ENCODE measurements at regions not wholly inside any gene's neighbourhood (a gene's known extent, or its start where the extent isn't known, plus 50 kb on each side); places are given as distances from the start of the nearest gene placed in this dataset.

- Histone ChIP-seq H3K4me3 (ENCODE audit: low read depth, low read length, poor library complexity, severe bottlenecking) (no peak overlapping the region), H3K27me3 (replicated peaks; ENCODE audit: insufficient read depth, low read depth, low read length, poor library complexity) (no peaks in the 10 kb centered on the region), H3K4me1 (ENCODE audit: insufficient read depth, low read length, poor library complexity, severe bottlenecking) (no peaks in the 10 kb centered on the region), H3K9me3 (ENCODE audit: low read depth, low read length, poor library complexity, severe bottlenecking) (no peaks in the 10 kb centered on the region), H3K36me3 (ENCODE audit: insufficient read depth, low read length, poor library complexity, severe bottlenecking) (no peaks in the 10 kb centered on the region), H3K27ac (ENCODE audit: low read depth, low read length, poor library complexity, severe bottlenecking) (no peak overlapping the region)
- no TSS peak for BruUV-seq (replicated peaks)
- intact Hi-C loops (cut with micrococcal nuclease; ENCODE audit: unreplicated experiment) = no loop called here
- CTCF ChIA-PET = no interaction called here
- no peak for DNase-seq (ENCODE audit: low spot score)
- TF ChIP-seq, protein P1, sequence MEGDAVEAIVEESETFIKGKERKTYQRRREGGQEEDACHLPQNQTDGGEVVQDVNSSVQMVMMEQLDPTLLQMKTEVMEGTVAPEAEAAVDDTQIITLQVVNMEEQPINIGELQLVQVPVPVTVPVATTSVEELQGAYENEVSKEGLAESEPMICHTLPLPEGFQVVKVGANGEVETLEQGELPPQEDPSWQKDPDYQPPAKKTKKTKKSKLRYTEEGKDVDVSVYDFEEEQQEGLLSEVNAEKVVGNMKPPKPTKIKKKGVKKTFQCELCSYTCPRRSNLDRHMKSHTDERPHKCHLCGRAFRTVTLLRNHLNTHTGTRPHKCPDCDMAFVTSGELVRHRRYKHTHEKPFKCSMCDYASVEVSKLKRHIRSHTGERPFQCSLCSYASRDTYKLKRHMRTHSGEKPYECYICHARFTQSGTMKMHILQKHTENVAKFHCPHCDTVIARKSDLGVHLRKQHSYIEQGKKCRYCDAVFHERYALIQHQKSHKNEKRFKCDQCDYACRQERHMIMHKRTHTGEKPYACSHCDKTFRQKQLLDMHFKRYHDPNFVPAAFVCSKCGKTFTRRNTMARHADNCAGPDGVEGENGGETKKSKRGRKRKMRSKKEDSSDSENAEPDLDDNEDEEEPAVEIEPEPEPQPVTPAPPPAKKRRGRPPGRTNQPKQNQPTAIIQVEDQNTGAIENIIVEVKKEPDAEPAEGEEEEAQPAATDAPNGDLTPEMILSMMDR (conservative IDR thresholded peaks at IDR 0.05; ENCODE audit: low read depth, low read length) = no peak
- no peak for TF ChIP-seq EZH2 (IDR thresholded peaks at IDR 0.05; ENCODE audit: borderline replicate concordance, low read depth, low read length, poor library complexity, severe bottlenecking)
- POLR2A ChIA-PET (ENCODE audit: low non-redundant PET) = no interaction called here
Measured at GRCh38 chr3:72436863-72437592, 411.2 kb downstream of the SHQ1 start.

DNA sequence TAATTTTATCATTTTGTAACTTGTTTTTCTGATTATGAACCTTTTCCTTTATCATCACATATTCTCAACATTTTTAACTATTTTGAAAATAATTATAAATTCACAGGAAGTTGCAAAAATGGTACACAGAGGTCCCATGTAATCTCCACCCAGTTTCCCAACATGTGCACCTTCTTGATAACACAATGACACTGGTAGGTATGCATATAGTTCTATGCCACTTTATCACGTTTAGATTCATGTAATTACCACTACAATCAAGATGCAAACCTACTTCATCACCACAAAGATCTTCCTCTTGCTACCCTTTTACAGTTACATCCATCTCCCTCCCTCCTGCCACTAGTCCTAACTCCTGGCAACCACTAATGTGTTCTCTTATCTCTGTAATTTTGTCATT lies 413.9 kb downstream of the SHQ1 start:
- CTCF ChIA-PET = no interaction called here
- no peak overlapping the region for H3K4me3 ChIP-seq (ENCODE audit: low read depth, low read length, poor library complexity, severe bottlenecking)
- no peaks in the 10 kb centered on the region for H3K36me3 ChIP-seq (ENCODE audit: insufficient read depth, low read length, poor library complexity, severe bottlenecking)
- H3K27me3 ChIP-seq (replicated peaks; ENCODE audit: insufficient read depth, low read depth, low read length, poor library complexity) = no peaks in the 10 kb centered on the region
- H3K9me3 ChIP-seq (ENCODE audit: low read depth, low read length, poor library complexity, severe bottlenecking) = no peaks in the 10 kb centered on the region
- TF ChIP-seq, protein P1 (conservative IDR thresholded peaks at IDR 0.05; ENCODE audit: low read depth, low read length) = no peak
- no peak for TF ChIP-seq EZH2 (IDR thresholded peaks at IDR 0.05; ENCODE audit: borderline replicate concordance, low read depth, low read length, poor library complexity, severe bottlenecking)
- intact Hi-C loops (cut with micrococcal nuclease; ENCODE audit: unreplicated experiment) = no loop called here
- POLR2A ChIA-PET (ENCODE audit: low non-redundant PET) = no interaction called here
- H3K4me1 ChIP-seq (ENCODE audit: insufficient read depth, low read length, poor library complexity, severe bottlenecking) = no peaks in the 10 kb centered on the region
- BruUV-seq (replicated peaks) = no TSS peak
- DNase-seq (ENCODE audit: low spot score) = no peak
- no peak overlapping the region for H3K27ac ChIP-seq (ENCODE audit: low read depth, low read length, poor library complexity, severe bottlenecking)

- no peaks in the 10 kb centered on the region for H3K27me3 ChIP-seq (replicated peaks; ENCODE audit: insufficient read depth, low read depth, low read length, poor library complexity)
- no peaks in the 10 kb centered on the region for H3K36me3 ChIP-seq (ENCODE audit: insufficient read depth, low read length, poor library complexity, severe bottlenecking)
- H3K9me3 ChIP-seq (ENCODE audit: low read depth, low read length, poor library complexity, severe bottlenecking) = no peaks in the 10 kb centered on the region
- ChIA-PET CTCF (no interaction called here), POLR2A (ENCODE audit: low non-redundant PET) (no interaction called here)
- no peak for DNase-seq (ENCODE audit: low spot score)
- intact Hi-C loops (cut with micrococcal nuclease; ENCODE audit: unreplicated experiment) = no loop called here
- no peak overlapping the region for H3K4me3 ChIP-seq (ENCODE audit: low read depth, low read length, poor library complexity, severe bottlenecking)
- H3K27ac ChIP-seq (ENCODE audit: low read depth, low read length, poor library complexity, severe bottlenecking) = no peak overlapping the region
- peaks cover under 1% of the 10 kb centered on the region for H3K4me1 ChIP-seq (ENCODE audit: insufficient read depth, low read length, poor library complexity, severe bottlenecking)
- BruUV-seq (replicated peaks) = no TSS peak
- TF ChIP-seq EZH2 (IDR thresholded peaks at IDR 0.05; ENCODE audit: borderline replicate concordance, low read depth, low read length, poor library complexity, severe bottlenecking) = no peak
- TF ChIP-seq, protein P1 (conservative IDR thresholded peaks at IDR 0.05; ENCODE audit: low read depth, low read length) = no peak
Measured at GRCh38 chr3:72432246-72432645, 416.0 kb downstream of the SHQ1 start.
